HepG2 (cell line): ENCODE measurements at regions not wholly inside any gene's neighbourhood (a gene's known extent, or its start where the extent isn't known, plus 50 kb on each side); places are given as distances from the start of the nearest gene placed in this dataset.

Experiments
- ATAC-seq: fragments of 200-7000 bp; cut with Tn5 transposase; 3 replicates; pipeline ENCODE4 v1.9.1; 2020; ENCODE audit warnings: mild to moderate bottlenecking, moderate library complexity
- BruUV-seq: library from RNA; stranded (reverse); fragments of 400-500 nt; replicated peaks from 2 replicates; lab custom pipeline; 2021; lab: Mats Ljungman, UMichigan
- CTCF ChIA-PET: fragments of 300-600 bp; formaldehyde crosslinking; extraction: SDS; loops from one replicate; lab custom pipeline; 2021; ENCODE audit warnings: low total read pairs, inconsistent platforms, low intra/inter-chr PET ratio; lab: Yijun Ruan, JAX
- POLR2A ChIA-PET: fragments of 350-600 bp; sonication (Branson Sonifier 250); formaldehyde crosslinking; loops from one replicate; lab custom pipeline; 2020; ENCODE audit warnings: antibody characterized with exemption, inconsistent platforms; lab: Yijun Ruan, JAX
- DNase-seq: peaks from one replicate; pipeline ENCODE4 v3.0.0-alpha.2; 2015; ENCODE audit warnings: low spot score
- FAIRE-seq: peaks from 3 replicates; lab custom pipeline; 2011; peaks lifted over from hg19 to GRCh38; lab: Jason Lieb, UNC
- H2AFZ ChIP-seq: one replicate; pipeline ENCODE4 v1.6.1; 2011; ENCODE audit warnings: low read length, inconsistent platforms
- H3K27ac ChIP-seq: fragments of 300-600 bp; 3 replicates; pipeline ENCODE4 v1.8.0; 2011; ENCODE audit warnings: mixed run types, mild to moderate bottlenecking, mixed read lengths, low read length, inconsistent platforms; ENCODE audit not compliant: insufficient read depth; ENCODE audit errors: extremely low read length
- H3K27me3 ChIP-seq, 2 experiments: fragments of 200-600 bp in 1 of 2; 2 replicates in 1 of 2; 3 replicates in 1 of 2; pipeline versions ENCODE4 v1.6.0 to v1.8.0; 2011; ENCODE audit warnings: low read length in 2 of 2, mild to moderate bottlenecking in 2 of 2, moderate library complexity in 2 of 2, inconsistent platforms in 1 of 2; ENCODE audit not compliant: insufficient read depth in 2 of 2, control insufficient read depth in 1 of 2
- H3K36me3 ChIP-seq, 2 experiments: fragments of 200-600 bp in 1 of 2; replicated peaks in 1 of 2; 2 replicates in 1 of 2; 3 replicates in 1 of 2; pipeline versions ENCODE4 v1.5.1 to v1.8.0; 2011; ENCODE audit warnings: low read length in 2 of 2, inconsistent platforms in 1 of 2; ENCODE audit not compliant: insufficient read depth in 2 of 2, control insufficient read depth in 1 of 2
- H3K4me1 ChIP-seq: 2 replicates; pipeline ENCODE4 v1.5.1; 2012; ENCODE audit warnings: low read length, inconsistent platforms; ENCODE audit not compliant: insufficient read depth
- H3K4me2 ChIP-seq: 2 replicates; pipeline ENCODE4 v1.6.0; 2011; ENCODE audit warnings: low read depth, low read length, inconsistent platforms
- H3K4me3 ChIP-seq, 3 experiments: fragments of 200-600 bp in 1 of 3; sonication (generic), shearing (Covaris generic) in 1 of 3; replicated peaks in 1 of 3; 2 replicates each; pipeline ENCODE4 v1.5.1; 2011 to 2016; ENCODE audit warnings: low read length in 3 of 3, inconsistent platforms in 2 of 3, low read depth in 2 of 3, mild to moderate bottlenecking in 2 of 3, control low read depth in 1 of 3, mixed read lengths in 1 of 3; ENCODE audit not compliant: insufficient read depth in 1 of 3
- H3K79me2 ChIP-seq: one replicate; pipeline ENCODE4 v1.6.1; 2011; ENCODE audit warnings: low read length, inconsistent platforms; ENCODE audit not compliant: insufficient read depth
- H3K9ac ChIP-seq: 2 replicates; pipeline ENCODE4 v1.6.0; 2011; ENCODE audit warnings: mild to moderate bottlenecking, low read depth, low read length, inconsistent platforms; ENCODE audit not compliant: insufficient read depth
- H3K9me3 ChIP-seq: 2 replicates; pipeline ENCODE4 v1.5.1; 2012; ENCODE audit warnings: mild to moderate bottlenecking, low read length
- H4K20me1 ChIP-seq: 2 replicates; pipeline ENCODE4 v1.6.0; 2011; ENCODE audit warnings: inconsistent platforms, mild to moderate bottlenecking, low read length, moderate library complexity; ENCODE audit not compliant: insufficient read depth
- DPF2 ChIP-seq: sonication (generic); formaldehyde crosslinking; IDR thresholded peaks from 2 replicates; pipeline ENCODE4 v1.4.0; 2020; ENCODE audit warnings: mild to moderate bottlenecking, low read depth, missing genetic modification reagents, borderline replicate concordance
- GATAD1 ChIP-seq: IDR thresholded peaks from 2 replicates; pipeline ENCODE4 v1.6.1; 2016; ENCODE audit warnings: missing genetic modification reagents, missing compliant biosample characterization
- HDAC1 ChIP-seq: sonication (generic); formaldehyde crosslinking; IDR thresholded peaks from 2 replicates; pipeline ENCODE4 v1.5.1; 2020; ENCODE audit warnings: mild to moderate bottlenecking, missing genetic modification reagents
- JUND ChIP-seq: sonication (generic); formaldehyde crosslinking; IDR thresholded peaks from 2 replicates; pipeline ENCODE4 v1.8.0; 2022; ENCODE audit warnings: mild to moderate bottlenecking, missing genetic modification reagents
- KDM5B ChIP-seq: sonication (generic); formaldehyde crosslinking; IDR thresholded peaks from 2 replicates; pipeline ENCODE4 v1.4.0; 2020; ENCODE audit warnings: missing genetic modification reagents, mild to moderate bottlenecking, borderline replicate concordance
- MAX ChIP-seq: IDR thresholded peaks from 2 replicates; pipeline ENCODE4 v1.6.1; 2012; ENCODE audit warnings: inconsistent platforms
- MXD1 ChIP-seq: sonication (generic); formaldehyde crosslinking; IDR thresholded peaks from 2 replicates; pipeline ENCODE4 v1.4.0; 2020; ENCODE audit warnings: mild to moderate bottlenecking, missing genetic modification reagents
- NFE2L1 ChIP-seq: sonication (generic); formaldehyde crosslinking; IDR thresholded peaks from 2 replicates; pipeline ENCODE4 v1.4.0; 2020; ENCODE audit warnings: missing genetic modification reagents, mild to moderate bottlenecking, borderline replicate concordance
- POLR2A ChIP-seq, 2 experiments: IDR thresholded peaks; 2 replicates each; pipeline ENCODE4 v1.6.1; 2011; ENCODE audit warnings: low read depth in 2 of 2, low read length in 2 of 2, mild to moderate bottlenecking in 1 of 2, moderate library complexity in 1 of 2; ENCODE audit not compliant: insufficient read depth in 1 of 2
- RAD21 ChIP-seq: fragments of 450-650 bp; formaldehyde crosslinking; IDR thresholded peaks from 2 replicates; pipeline ENCODE4 v1.5.0; 2020; ENCODE audit warnings: mild to moderate bottlenecking
- SIN3A ChIP-seq: IDR thresholded peaks from 2 replicates; pipeline ENCODE4 v1.6.1; 2011; ENCODE audit warnings: low read depth, mild to moderate bottlenecking, control low read depth, low read length, borderline replicate concordance
- SNRNP70 ChIP-seq: fragments of 200-400 bp; formaldehyde crosslinking; IDR thresholded peaks from 2 replicates; pipeline ENCODE4 v1.6.1; 2017; ENCODE audit warnings: mild to moderate bottlenecking, low read depth, low read length, moderate library complexity
- TAF1 ChIP-seq: sonication (generic); formaldehyde crosslinking; IDR thresholded peaks from 2 replicates; pipeline ENCODE4 v1.4.0; 2020; ENCODE audit warnings: missing genetic modification reagents
- TEF ChIP-seq: sonication (generic); formaldehyde crosslinking; IDR thresholded peaks from 2 replicates; pipeline ENCODE4 v1.5.0; 2020; ENCODE audit warnings: missing genetic modification reagents
- TGIF2 ChIP-seq: IDR thresholded peaks from 2 replicates; pipeline ENCODE4 v1.6.1; 2016; ENCODE audit warnings: control low read depth, missing compliant biosample characterization
- ZNF225 ChIP-seq: sonication (generic); formaldehyde crosslinking; IDR thresholded peaks from 2 replicates; pipeline ENCODE4 v1.4.0; 2020; ENCODE audit warnings: mild to moderate bottlenecking, missing genetic modification reagents
- ZNF331 ChIP-seq: sonication (generic); formaldehyde crosslinking; IDR thresholded peaks from 2 replicates; pipeline ENCODE4 v1.4.0; 2020; ENCODE audit warnings: missing genetic modification reagents
- ZNF720 ChIP-seq: sonication (generic); formaldehyde crosslinking; IDR thresholded peaks from 2 replicates; pipeline ENCODE4 v1.4.0; 2020; ENCODE audit warnings: missing genetic modification reagents
- ZNF737 ChIP-seq: sonication (generic); formaldehyde crosslinking; IDR thresholded peaks from 2 replicates; pipeline ENCODE4 v1.5.0; 2020; ENCODE audit warnings: missing genetic modification reagents, mild to moderate bottlenecking, borderline replicate concordance
- whole genome bisulfite sequencing: methylation state at CpG from one replicate; pipeline ENCODE4 v1.1.6; 2017; ENCODE audit warnings: low lambda C conversion rate; 5-methylcytosine and 5-hydroxymethylcytosine counted together
- in situ Hi-C: cut with HindIII; loops from 2 replicates; pipeline ENCODE4 v1.10.0; 2017; ENCODE audit warnings: low pct_unique_long_range_greater_than_20kb; ENCODE audit not compliant: extremely low pct_ligation_motif_present
- intact Hi-C: fragments of 100-400 bp; cut with micrococcal nuclease; formaldehyde crosslinking; loops from one replicate; pipeline ENCODE4 v1.10.0; 2022; ENCODE audit not compliant: unreplicated experiment
- TF ChIP-seq, protein P1 (sequence below): sonication (generic); formaldehyde crosslinking; IDR thresholded peaks from 2 replicates; pipeline ENCODE4 v1.4.0; 2020; ENCODE audit warnings: missing genetic modification reagents

DNA sequence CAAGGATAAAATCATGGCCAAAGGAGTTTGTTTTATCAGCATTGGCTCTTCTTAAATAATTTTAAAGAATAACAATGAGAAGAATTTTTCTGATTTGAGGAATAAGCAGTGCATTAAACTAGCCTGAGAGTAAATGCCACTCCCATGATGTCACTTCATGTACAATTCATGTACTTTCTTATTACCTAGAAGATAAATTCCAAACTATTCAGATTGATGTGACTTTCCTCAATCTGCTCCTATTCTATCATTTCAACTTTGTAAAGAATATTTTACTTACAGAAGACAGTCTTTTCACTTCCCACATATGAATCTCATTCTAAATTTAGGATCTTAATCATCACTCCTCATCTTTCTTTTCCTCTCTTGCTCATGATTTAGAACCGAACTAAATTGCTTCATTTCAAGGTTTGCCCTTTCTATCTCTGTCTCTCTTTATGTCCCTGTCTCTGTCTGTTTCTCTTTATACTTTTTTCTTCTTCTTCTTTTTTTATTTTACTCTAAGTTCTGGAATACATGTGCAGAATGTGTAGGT lies 1142.0 kb upstream of the PIK3C3 start:
- FAIRE-seq, result no peak
- ATAC-seq, result no peak
- no TSS peak for BruUV-seq
- no peak for DNase-seq
- Histone ChIP-seq H3K9me3 (no peaks in the 10 kb centered on the region), H3K27me3 (no peaks in the 10 kb centered on the region), H3K79me2 (no peaks in the 10 kb centered on the region), H3K27ac (no peak overlapping the region), H3K4me1 (no peaks in the 10 kb centered on the region), H3K4me3 (no peak overlapping the region), H2AFZ (no peak overlapping the region), H3K9ac (no peak overlapping the region), H3K4me2 (no peak overlapping the region), H4K20me1 (no peaks in the 10 kb centered on the region), H3K36me3 (no peaks in the 10 kb centered on the region)
- CTCF ChIA-PET, result no interaction called here
- POLR2A ChIA-PET, result no interaction called here
- WGBS, result 0% methylated on average over 1 of the region's 1 CpG
- no peak for TF ChIP-seq POLR2A (IDR thresholded peaks at IDR 0.05; ENCODE audit: insufficient read depth in 1 of 2, low read depth in 2 of 2, low read length in 2 of 2)
- TF ChIP-seq HDAC1 (CRISPR knock-in tag), result no peak
- no peak for TF ChIP-seq DPF2 (CRISPR knock-in tag)
- no peak for TF ChIP-seq ZNF225
- TF ChIP-seq TEF, result no peak
- intact Hi-C loops, result no loop called here
- in situ Hi-C loops, result no loop called here

- Histone ChIP-seq H4K20me1 (no peaks in the 10 kb centered on the region), H3K27me3 (no peaks in the 10 kb centered on the region), H3K36me3 (no peaks in the 10 kb centered on the region), H3K4me3 (no peak overlapping the region), H3K4me2 (no peak overlapping the region), H3K4me1 (no peaks in the 10 kb centered on the region), H3K79me2 (no peaks in the 10 kb centered on the region), H3K27ac (no peak overlapping the region), H3K9me3 (no peaks in the 10 kb centered on the region), H2AFZ (no peak overlapping the region), H3K9ac (no peak overlapping the region)
- POLR2A ChIA-PET, result no interaction called here
- no TSS peak for BruUV-seq
- ATAC-seq (no peak), FAIRE-seq (no peak), DNase-seq (no peak)
- CTCF ChIA-PET, result no interaction called here
- in situ Hi-C loops (no loop called here), intact Hi-C loops (no loop called here)
- TF ChIP-seq SIN3A (no peak), NFE2L1 (CRISPR knock-in tag) (no peak), TAF1 (CRISPR knock-in tag) (no peak), KDM5B (CRISPR knock-in tag) (no peak), TGIF2 (no peak), MAX (no peak), MXD1 (CRISPR knock-in tag) (no peak), JUND (CRISPR knock-in tag) (no peak), ZNF331 (CRISPR knock-in tag) (no peak), SNRNP70 (no peak), GATAD1 (CRISPR knock-in tag) (no peak), ZNF720 (CRISPR knock-in tag) (no peak), RAD21 (CRISPR knock-in tag) (no peak), ZNF737 (CRISPR knock-in tag) (no peak)
- TF ChIP-seq, protein P1, sequence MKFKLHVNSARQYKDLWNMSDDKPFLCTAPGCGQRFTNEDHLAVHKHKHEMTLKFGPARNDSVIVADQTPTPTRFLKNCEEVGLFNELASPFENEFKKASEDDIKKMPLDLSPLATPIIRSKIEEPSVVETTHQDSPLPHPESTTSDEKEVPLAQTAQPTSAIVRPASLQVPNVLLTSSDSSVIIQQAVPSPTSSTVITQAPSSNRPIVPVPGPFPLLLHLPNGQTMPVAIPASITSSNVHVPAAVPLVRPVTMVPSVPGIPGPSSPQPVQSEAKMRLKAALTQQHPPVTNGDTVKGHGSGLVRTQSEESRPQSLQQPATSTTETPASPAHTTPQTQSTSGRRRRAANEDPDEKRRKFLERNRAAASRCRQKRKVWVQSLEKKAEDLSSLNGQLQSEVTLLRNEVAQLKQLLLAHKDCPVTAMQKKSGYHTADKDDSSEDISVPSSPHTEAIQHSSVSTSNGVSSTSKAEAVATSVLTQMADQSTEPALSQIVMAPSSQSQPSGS, result no peak
These were observed 1144.7 kb upstream of the PIK3C3 start for GRCh38 chr18:40810372-40810771.
